Panc1 (cell line): ENCODE measurements at regions not wholly inside any gene's neighbourhood (a gene's known extent, or its start where the extent isn't known, plus 50 kb on each side); places are given as distances from the start of the nearest gene placed in this dataset.

Experiments
- POLR2AphosphoS5 ChIP-seq: IDR thresholded peaks from 2 replicates; pipeline ENCODE4 v1.6.1; 2012; ENCODE audit warnings: mild to moderate bottlenecking, low read depth, low read length, moderate library complexity
- TF ChIP-seq, protein P1 (sequence below): fragments of 450-650 bp; IDR thresholded peaks from 2 replicates; pipeline ENCODE4 v1.5.1; 2017; ENCODE audit warnings: mild to moderate bottlenecking
- TF ChIP-seq, protein P2 (sequence below), 2 experiments: IDR thresholded peaks; 2 replicates each; pipeline ENCODE4 v1.6.1; 2011 to 2012; ENCODE audit warnings: low read depth in 2 of 2, control low read depth in 1 of 2, low read length in 1 of 2, mild to moderate bottlenecking in 1 of 2, moderate library complexity in 1 of 2; ENCODE audit not compliant: insufficient read depth in 1 of 2

DNA sequence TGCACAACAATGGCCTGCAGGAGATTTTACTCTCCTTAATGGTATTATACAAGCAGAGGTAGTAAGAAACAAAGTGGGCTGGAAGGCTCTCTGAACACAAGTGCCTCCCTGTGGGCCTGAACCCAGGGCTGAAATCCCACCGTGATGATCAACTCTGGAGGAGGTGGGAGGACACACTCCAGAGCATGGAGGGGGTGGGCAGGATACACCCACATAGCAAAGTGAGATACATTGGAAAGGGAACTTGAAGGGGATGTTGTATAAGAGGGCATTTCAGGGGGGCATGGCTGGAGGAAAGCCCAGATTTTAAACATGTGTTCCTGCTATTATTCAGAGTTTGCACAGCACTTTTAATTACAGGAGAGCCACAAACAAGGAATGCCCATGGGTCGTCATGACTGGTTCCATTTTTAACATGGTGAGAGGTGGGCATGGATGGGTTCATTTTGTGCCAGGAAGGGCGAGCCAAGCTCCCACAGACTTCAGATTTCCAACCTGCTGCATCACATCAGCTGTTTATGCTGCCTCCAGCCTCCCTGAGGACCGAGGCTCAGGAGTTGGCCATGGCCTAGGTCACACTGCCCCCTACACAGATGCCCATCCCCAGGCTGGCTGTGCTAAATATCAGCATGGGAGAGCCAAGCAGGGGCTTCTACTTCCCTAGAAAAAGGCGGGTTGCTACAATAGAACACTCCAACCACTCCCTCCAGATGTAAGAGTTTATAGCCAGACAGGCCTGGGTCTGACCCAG is 416.2 kb upstream of the ID2 start:
- TF ChIP-seq, protein P1, sequence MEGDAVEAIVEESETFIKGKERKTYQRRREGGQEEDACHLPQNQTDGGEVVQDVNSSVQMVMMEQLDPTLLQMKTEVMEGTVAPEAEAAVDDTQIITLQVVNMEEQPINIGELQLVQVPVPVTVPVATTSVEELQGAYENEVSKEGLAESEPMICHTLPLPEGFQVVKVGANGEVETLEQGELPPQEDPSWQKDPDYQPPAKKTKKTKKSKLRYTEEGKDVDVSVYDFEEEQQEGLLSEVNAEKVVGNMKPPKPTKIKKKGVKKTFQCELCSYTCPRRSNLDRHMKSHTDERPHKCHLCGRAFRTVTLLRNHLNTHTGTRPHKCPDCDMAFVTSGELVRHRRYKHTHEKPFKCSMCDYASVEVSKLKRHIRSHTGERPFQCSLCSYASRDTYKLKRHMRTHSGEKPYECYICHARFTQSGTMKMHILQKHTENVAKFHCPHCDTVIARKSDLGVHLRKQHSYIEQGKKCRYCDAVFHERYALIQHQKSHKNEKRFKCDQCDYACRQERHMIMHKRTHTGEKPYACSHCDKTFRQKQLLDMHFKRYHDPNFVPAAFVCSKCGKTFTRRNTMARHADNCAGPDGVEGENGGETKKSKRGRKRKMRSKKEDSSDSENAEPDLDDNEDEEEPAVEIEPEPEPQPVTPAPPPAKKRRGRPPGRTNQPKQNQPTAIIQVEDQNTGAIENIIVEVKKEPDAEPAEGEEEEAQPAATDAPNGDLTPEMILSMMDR: no peak
- no peak for TF ChIP-seq POLR2AphosphoS5
- TF ChIP-seq, protein P2, sequence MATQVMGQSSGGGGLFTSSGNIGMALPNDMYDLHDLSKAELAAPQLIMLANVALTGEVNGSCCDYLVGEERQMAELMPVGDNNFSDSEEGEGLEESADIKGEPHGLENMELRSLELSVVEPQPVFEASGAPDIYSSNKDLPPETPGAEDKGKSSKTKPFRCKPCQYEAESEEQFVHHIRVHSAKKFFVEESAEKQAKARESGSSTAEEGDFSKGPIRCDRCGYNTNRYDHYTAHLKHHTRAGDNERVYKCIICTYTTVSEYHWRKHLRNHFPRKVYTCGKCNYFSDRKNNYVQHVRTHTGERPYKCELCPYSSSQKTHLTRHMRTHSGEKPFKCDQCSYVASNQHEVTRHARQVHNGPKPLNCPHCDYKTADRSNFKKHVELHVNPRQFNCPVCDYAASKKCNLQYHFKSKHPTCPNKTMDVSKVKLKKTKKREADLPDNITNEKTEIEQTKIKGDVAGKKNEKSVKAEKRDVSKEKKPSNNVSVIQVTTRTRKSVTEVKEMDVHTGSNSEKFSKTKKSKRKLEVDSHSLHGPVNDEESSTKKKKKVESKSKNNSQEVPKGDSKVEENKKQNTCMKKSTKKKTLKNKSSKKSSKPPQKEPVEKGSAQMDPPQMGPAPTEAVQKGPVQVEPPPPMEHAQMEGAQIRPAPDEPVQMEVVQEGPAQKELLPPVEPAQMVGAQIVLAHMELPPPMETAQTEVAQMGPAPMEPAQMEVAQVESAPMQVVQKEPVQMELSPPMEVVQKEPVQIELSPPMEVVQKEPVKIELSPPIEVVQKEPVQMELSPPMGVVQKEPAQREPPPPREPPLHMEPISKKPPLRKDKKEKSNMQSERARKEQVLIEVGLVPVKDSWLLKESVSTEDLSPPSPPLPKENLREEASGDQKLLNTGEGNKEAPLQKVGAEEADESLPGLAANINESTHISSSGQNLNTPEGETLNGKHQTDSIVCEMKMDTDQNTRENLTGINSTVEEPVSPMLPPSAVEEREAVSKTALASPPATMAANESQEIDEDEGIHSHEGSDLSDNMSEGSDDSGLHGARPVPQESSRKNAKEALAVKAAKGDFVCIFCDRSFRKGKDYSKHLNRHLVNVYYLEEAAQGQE (IDR thresholded peaks at IDR 0.05; ENCODE audit: insufficient read depth in 1 of 2, low read depth in 2 of 2, low read length in 1 of 2): no peak
